GM20000 (cell line): ENCODE measurements at regions not wholly inside any gene's neighbourhood (a gene's known extent, or its start where the extent isn't known, plus 50 kb on each side); places are given as distances from the start of the nearest gene placed in this dataset.

ENCODE experiments used
- DNase-seq: peaks from one replicate; pipeline ENCODE4 v3.0.0; 2012; ENCODE audit warnings: low spot score
- CTCF ChIP-seq: IDR thresholded peaks from 2 replicates; pipeline ENCODE4 v1.5.1; 2012; ENCODE audit warnings: mild to moderate bottlenecking, control low read depth; ENCODE audit errors: extremely low read depth, missing control alignments

GRCh38 chr6:137362878-137363804 lies 131.1 kb downstream of the OLIG3 start:
- no peak for DNase-seq
- no peak for TF ChIP-seq CTCF

GRCh38 chr6:137361701-137362100 lies 132.5 kb downstream of the OLIG3 start:
- TF ChIP-seq CTCF: no peak
- no peak for DNase-seq

GRCh38 chr6:137358273-137358672 lies 135.9 kb downstream of the OLIG3 start:
- no peak for TF ChIP-seq CTCF
- no peak for DNase-seq

- TF ChIP-seq CTCF: no peak
- DNase-seq: no peak
Measured at GRCh38 chr6:137357948-137358266, 136.3 kb downstream of the OLIG3 start.

- no peak for DNase-seq
- no peak for TF ChIP-seq CTCF
Measured at GRCh38 chr6:137357263-137357947, 136.8 kb downstream of the OLIG3 start.

- no peak for DNase-seq
- TF ChIP-seq CTCF: no peak
Measured at GRCh38 chr6:137353842-137354397, 134.7 kb upstream of the IFNGR1 start.

GRCh38 chr6:137353346-137353745 lies 134.2 kb upstream of the IFNGR1 start:
- TF ChIP-seq CTCF: no peak
- no peak for DNase-seq
